HEK293 (cell line): ENCODE measurements at regions not wholly inside any gene's neighbourhood (a gene's known extent, or its start where the extent isn't known, plus 50 kb on each side); places are given as distances from the start of the nearest gene placed in this dataset.

Experiments used
- CTCF ChIA-PET: fragments of 350-600 bp; formaldehyde crosslinking; extraction: SDS; loops from one replicate; lab custom pipeline; 2021; ENCODE audit warnings: antibody characterized with exemption; lab: Yijun Ruan, JAX
- POLR2A ChIA-PET: fragments of 300-600 bp; formaldehyde crosslinking; extraction: SDS; loops from one replicate; lab custom pipeline; 2020; ENCODE audit warnings: antibody characterized with exemption, inconsistent platforms; lab: Yijun Ruan, JAX
- H3K27ac ChIP-seq: fragments of 200-500 bp; sonication (Bioruptor generic); 2 replicates; pipeline ENCODE4 v1.5.1; 2014; ENCODE audit warnings: low read depth, low read length, control low read depth, inconsistent platforms; ENCODE audit errors: extremely low read depth
- H3K36me3 ChIP-seq, 2 experiments: fragments of 200-500 bp in 1 of 2; sonication (Bioruptor generic) in 1 of 2; 1 replicate in 1 of 2; 2 replicates in 1 of 2; pipeline ENCODE4 v1.5.1; 2014 to 2017; ENCODE audit warnings: inconsistent platforms in 2 of 2, low read length in 2 of 2; ENCODE audit not compliant: control insufficient read depth in 2 of 2, insufficient read depth in 1 of 2
- H3K4me1 ChIP-seq: fragments of 200-500 bp; sonication (Bioruptor generic); 2 replicates; pipeline ENCODE4 v1.5.1; 2014; ENCODE audit warnings: mild to moderate bottlenecking, low read length, inconsistent platforms; ENCODE audit not compliant: control insufficient read depth, insufficient read depth
- H3K4me3 ChIP-seq: 2 replicates; pipeline ENCODE4 v1.5.1; 2011; ENCODE audit warnings: low read depth, mild to moderate bottlenecking, control low read depth, low read length, moderate library complexity
- H3K9me3 ChIP-seq: fragments of 200-500 bp; sonication (Bioruptor generic); 2 replicates; pipeline ENCODE4 v1.5.1; 2014; ENCODE audit warnings: low read depth, low read length, inconsistent platforms; ENCODE audit not compliant: control insufficient read depth, insufficient read depth
- GLI2 ChIP-seq: fragments of 450-650 bp; formaldehyde crosslinking; IDR thresholded peaks from 2 replicates; pipeline ENCODE4; 2017; ENCODE audit warnings: missing biosample characterization, missing genetic modification characterization, low read depth, borderline replicate concordance
- RBAK ChIP-seq: fragments of 450-650 bp; formaldehyde crosslinking; IDR thresholded peaks from 2 replicates; pipeline ENCODE4 v1.5.1; 2016; ENCODE audit warnings: missing biosample characterization, missing genetic modification characterization
- ZBTB48 ChIP-seq: fragments of 450-650 bp; formaldehyde crosslinking; IDR thresholded peaks from 2 replicates; pipeline ENCODE4 v1.5.1; 2016; ENCODE audit warnings: missing biosample characterization, missing genetic modification characterization
- ZBTB8A ChIP-seq: fragments of 450-650 bp; formaldehyde crosslinking; IDR thresholded peaks from 2 replicates; pipeline ENCODE4 v1.5.1; 2016; ENCODE audit warnings: missing biosample characterization, missing genetic modification characterization
- ZNF157 ChIP-seq: fragments of 450-650 bp; formaldehyde crosslinking; IDR thresholded peaks from 2 replicates; pipeline ENCODE4 v1.5.1; 2016; ENCODE audit warnings: missing biosample characterization, missing genetic modification characterization
- ZNF311 ChIP-seq: fragments of 450-650 bp; formaldehyde crosslinking; IDR thresholded peaks from 2 replicates; pipeline ENCODE4 v1.5.1; 2017; ENCODE audit warnings: missing biosample characterization, missing genetic modification characterization, borderline replicate concordance
- ZNF394 ChIP-seq: fragments of 450-650 bp; formaldehyde crosslinking; IDR thresholded peaks from 2 replicates; pipeline ENCODE4 v1.5.1; 2016; ENCODE audit warnings: missing biosample characterization, missing genetic modification characterization, mild to moderate bottlenecking, moderate library complexity, borderline replicate concordance
- ZNF518A ChIP-seq: fragments of 450-650 bp; formaldehyde crosslinking; conservative IDR thresholded peaks from 2 replicates; pipeline ENCODE4 v1.5.1; 2016; ENCODE audit warnings: low read depth, missing biosample characterization, missing genetic modification characterization
- ZNF544 ChIP-seq: fragments of 450-650 bp; formaldehyde crosslinking; IDR thresholded peaks from 2 replicates; pipeline ENCODE4 v1.5.0; 2017; ENCODE audit warnings: missing biosample characterization, missing genetic modification characterization
- ZNF548 ChIP-seq: fragments of 450-650 bp; formaldehyde crosslinking; IDR thresholded peaks from 2 replicates; pipeline ENCODE4 v1.5.1; 2016; ENCODE audit warnings: missing biosample characterization, missing genetic modification characterization
- ZNF585B ChIP-seq: fragments of 450-650 bp; formaldehyde crosslinking; IDR thresholded peaks from 2 replicates; pipeline ENCODE4 v1.5.1; 2016; ENCODE audit warnings: missing biosample characterization, missing genetic modification characterization
- ZNF596 ChIP-seq: fragments of 450-650 bp; IDR thresholded peaks from 2 replicates; pipeline ENCODE4 v1.5.0; 2018; ENCODE audit warnings: missing biosample characterization, mild to moderate bottlenecking, missing genetic modification characterization, moderate library complexity
- ZNF623 ChIP-seq: fragments of 450-650 bp; formaldehyde crosslinking; IDR thresholded peaks from 2 replicates; pipeline ENCODE4 v1.5.1; 2016; ENCODE audit warnings: missing biosample characterization, missing genetic modification characterization
- ZNF654 ChIP-seq: fragments of 450-650 bp; formaldehyde crosslinking; IDR thresholded peaks from 2 replicates; pipeline ENCODE4 v1.5.1; 2016; ENCODE audit warnings: low read depth, missing biosample characterization, missing genetic modification characterization
- ZNF792 ChIP-seq: fragments of 450-650 bp; formaldehyde crosslinking; IDR thresholded peaks from 2 replicates; pipeline ENCODE4 v1.5.1; 2016; ENCODE audit warnings: missing biosample characterization, missing genetic modification characterization
- ZNF837 ChIP-seq: fragments of 450-650 bp; formaldehyde crosslinking; IDR thresholded peaks from 2 replicates; pipeline ENCODE4 v1.5.1; 2016; ENCODE audit warnings: missing biosample characterization, missing genetic modification characterization
- TF ChIP-seq, protein P1 (sequence below): fragments of 450-650 bp; formaldehyde crosslinking; IDR thresholded peaks from 2 replicates; pipeline ENCODE4 v1.5.1; 2016; ENCODE audit warnings: missing biosample characterization, missing genetic modification characterization, low read depth
- TF ChIP-seq, protein P2 (sequence below): fragments of 450-650 bp; formaldehyde crosslinking; IDR thresholded peaks from 2 replicates; pipeline ENCODE4 v1.5.1; 2016; ENCODE audit warnings: missing biosample characterization, missing genetic modification characterization

- Histone ChIP-seq H3K36me3 (no peaks in the 10 kb centered on the region), H3K27ac (no peak overlapping the region), H3K4me1 (no peaks in the 10 kb centered on the region), H3K4me3 (no peak overlapping the region), H3K9me3 (no peaks in the 10 kb centered on the region)
- ChIA-PET POLR2A (no interaction called here), CTCF (interaction anchor here (1.1 kb wide), 1 partner anchor 97 kb away, joined by 4 read pairs; no protein-coding TSS in a partner anchor)
- TF ChIP-seq, protein P1, sequence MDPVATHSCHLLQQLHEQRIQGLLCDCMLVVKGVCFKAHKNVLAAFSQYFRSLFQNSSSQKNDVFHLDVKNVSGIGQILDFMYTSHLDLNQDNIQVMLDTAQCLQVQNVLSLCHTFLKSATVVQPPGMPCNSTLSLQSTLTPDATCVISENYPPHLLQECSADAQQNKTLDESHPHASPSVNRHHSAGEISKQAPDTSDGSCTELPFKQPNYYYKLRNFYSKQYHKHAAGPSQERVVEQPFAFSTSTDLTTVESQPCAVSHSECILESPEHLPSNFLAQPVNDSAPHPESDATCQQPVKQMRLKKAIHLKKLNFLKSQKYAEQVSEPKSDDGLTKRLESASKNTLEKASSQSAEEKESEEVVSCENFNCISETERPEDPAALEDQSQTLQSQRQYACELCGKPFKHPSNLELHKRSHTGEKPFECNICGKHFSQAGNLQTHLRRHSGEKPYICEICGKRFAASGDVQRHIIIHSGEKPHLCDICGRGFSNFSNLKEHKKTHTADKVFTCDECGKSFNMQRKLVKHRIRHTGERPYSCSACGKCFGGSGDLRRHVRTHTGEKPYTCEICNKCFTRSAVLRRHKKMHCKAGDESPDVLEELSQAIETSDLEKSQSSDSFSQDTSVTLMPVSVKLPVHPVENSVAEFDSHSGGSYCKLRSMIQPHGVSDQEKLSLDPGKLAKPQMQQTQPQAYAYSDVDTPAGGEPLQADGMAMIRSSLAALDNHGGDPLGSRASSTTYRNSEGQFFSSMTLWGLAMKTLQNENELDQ (tag by site-specific recombination) = no peak
- TF ChIP-seq ZNF157 = peak; percentile 57
These were observed 61.9 kb upstream of the KCNG1 start for GRCh38 chr20:51084593-51085377.

DNA sequence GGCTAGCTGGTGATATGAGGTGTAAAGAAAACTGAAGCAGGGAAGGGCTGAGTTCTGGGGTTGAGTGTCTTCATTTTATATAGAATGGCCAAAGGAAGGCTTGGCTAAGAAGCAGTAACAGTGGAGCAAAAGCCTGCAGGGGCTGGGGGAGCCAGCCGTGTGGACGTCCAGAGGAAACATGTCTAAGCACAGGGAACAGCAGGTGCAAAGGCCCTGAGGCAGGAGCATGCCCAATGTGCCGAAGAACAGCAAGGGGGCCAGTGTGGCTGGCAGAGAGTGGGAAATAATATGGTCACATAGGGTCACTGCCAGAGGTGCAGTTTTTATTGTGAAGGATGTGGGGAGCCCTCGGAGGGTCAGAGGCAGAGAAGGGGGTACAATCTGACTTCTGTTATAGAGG lies 60.5 kb upstream of the KCNG1 start:
- ChIA-PET CTCF (interaction anchor here (0.7 kb wide), 1 partner anchor 1299 kb away, joined by 3 read pairs; no protein-coding TSS in a partner anchor), POLR2A (no interaction called here)

GRCh38 chr20:51082988-51083387 lies 60.1 kb upstream of the KCNG1 start:
- ChIA-PET CTCF (interaction anchor here (0.7 kb wide), 2 partner anchors 67 to 1300 kb away, joined by 3 read pairs; no protein-coding TSS in a partner anchor), POLR2A (no interaction called here)
- Histone ChIP-seq H3K9me3 (no peaks in the 10 kb centered on the region), H3K4me3 (no peak overlapping the region), H3K27ac (no peak overlapping the region), H3K36me3 (no peaks in the 10 kb centered on the region), H3K4me1 (no peaks in the 10 kb centered on the region)
- TF ChIP-seq ZNF654 (tag by site-specific recombination) (no peak), ZNF837 (tag by site-specific recombination) (no peak), ZBTB48 (no peak), ZNF792 (no peak), ZNF548 (tag by site-specific recombination) (no peak), ZNF585B (tag by site-specific recombination) (no peak), ZNF544 (no peak), GLI2 (tag by site-specific recombination) (no peak), ZNF596 (tag by site-specific recombination) (no peak), RBAK (no peak), ZBTB8A (tag by site-specific recombination) (no peak), ZNF311 (tag by site-specific recombination) (no peak), ZNF518A (no peak), ZNF394 (no peak)

More for the DNA sequence above, 60.5 kb upstream of the KCNG1 start:
- Histone ChIP-seq H3K27ac (no peak overlapping the region), H3K9me3 (no peaks in the 10 kb centered on the region), H3K4me1 (no peaks in the 10 kb centered on the region), H3K4me3 (no peak overlapping the region), H3K36me3 (no peaks in the 10 kb centered on the region)
- peak; percentile 92 for TF ChIP-seq ZNF623 (tag by site-specific recombination)
- TF ChIP-seq, protein P2, sequence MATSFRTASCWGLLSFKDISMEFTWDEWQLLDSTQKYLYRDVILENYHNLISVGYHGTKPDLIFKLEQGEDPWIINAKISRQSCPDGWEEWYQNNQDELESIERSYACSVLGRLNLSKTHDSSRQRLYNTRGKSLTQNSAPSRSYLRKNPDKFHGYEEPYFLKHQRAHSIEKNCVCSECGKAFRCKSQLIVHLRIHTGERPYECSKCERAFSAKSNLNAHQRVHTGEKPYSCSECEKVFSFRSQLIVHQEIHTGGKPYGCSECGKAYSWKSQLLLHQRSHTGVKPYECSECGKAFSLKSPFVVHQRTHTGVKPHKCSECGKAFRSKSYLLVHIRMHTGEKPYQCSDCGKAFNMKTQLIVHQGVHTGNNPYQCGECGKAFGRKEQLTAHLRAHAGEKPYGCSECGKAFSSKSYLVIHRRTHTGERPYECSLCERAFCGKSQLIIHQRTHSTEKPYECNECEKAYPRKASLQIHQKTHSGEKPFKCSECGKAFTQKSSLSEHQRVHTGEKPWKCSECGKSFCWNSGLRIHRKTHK (tag by site-specific recombination) = no peak
